H1 (cell line): ENCODE measurements at regions not wholly inside any gene's neighbourhood (a gene's known extent, or its start where the extent isn't known, plus 50 kb on each side); places are given as distances from the start of the nearest gene placed in this dataset.

Experiments
- ATF2 ChIP-seq: IDR thresholded peaks from 2 replicates; pipeline ENCODE4 v1.6.1; 2012; ENCODE audit warnings: low read length, inconsistent platforms
- FOSL1 ChIP-seq: IDR thresholded peaks from 2 replicates; pipeline ENCODE4 v1.6.1; 2011; ENCODE audit warnings: mild to moderate bottlenecking, low read depth, low read length, moderate library complexity; ENCODE audit not compliant: insufficient read depth

- TF ChIP-seq FOSL1 (no peak), ATF2 (no peak)
Observed at GRCh38 chr6:121806116-121806515, 370.7 kb downstream of the GJA1 start (continued).
